ENCODE measurements at regions not wholly inside any gene's neighbourhood (a gene's known extent, or its start where the extent isn't known, plus 50 kb on each side); places are given as distances from the start of the nearest gene placed in this dataset.

GRCh38 chr15:70545526-70545925 lies 217.8 kb downstream of the UACA start:
- TF ChIP-seq CTCF (IDR thresholded peaks at IDR 0.05): no peak
- TF ChIP-seq POLR2AphosphoS5 (IDR thresholded peaks at IDR 0.05): no peak
- TF ChIP-seq POLR2A (IDR thresholded peaks at IDR 0.05): no peak

Measured in prostate gland (tissue), 2 donors.